Tibial nerve (tissue), 4 donors: ENCODE measurements at regions not wholly inside any gene's neighbourhood (a gene's known extent, or its start where the extent isn't known, plus 50 kb on each side); places are given as distances from the start of the nearest gene placed in this dataset.

Experiments
- EP300 ChIP-seq, 2 donors: sonication (generic); formaldehyde crosslinking; IDR thresholded peaks; one replicate each; pipeline ENCODE4 v1.6.1; 2017; ENCODE audit warnings: antibody characterized with exemption in 2 of 2, mild to moderate bottlenecking in 1 of 2
- TF ChIP-seq, protein P1 (sequence below), 5 experiments: fragments of 200-600 bp in 3 of 5; fragments of 450-650 bp in 2 of 5; sonication (generic) in 3 of 5; IDR thresholded peaks; one replicate each; pipeline ENCODE4 v1.5.1; 2016 to 2019; ENCODE audit warnings: antibody characterized with exemption in 5 of 5, mild to moderate bottlenecking in 3 of 5, moderate library complexity in 2 of 5

- TF ChIP-seq, protein P1, sequence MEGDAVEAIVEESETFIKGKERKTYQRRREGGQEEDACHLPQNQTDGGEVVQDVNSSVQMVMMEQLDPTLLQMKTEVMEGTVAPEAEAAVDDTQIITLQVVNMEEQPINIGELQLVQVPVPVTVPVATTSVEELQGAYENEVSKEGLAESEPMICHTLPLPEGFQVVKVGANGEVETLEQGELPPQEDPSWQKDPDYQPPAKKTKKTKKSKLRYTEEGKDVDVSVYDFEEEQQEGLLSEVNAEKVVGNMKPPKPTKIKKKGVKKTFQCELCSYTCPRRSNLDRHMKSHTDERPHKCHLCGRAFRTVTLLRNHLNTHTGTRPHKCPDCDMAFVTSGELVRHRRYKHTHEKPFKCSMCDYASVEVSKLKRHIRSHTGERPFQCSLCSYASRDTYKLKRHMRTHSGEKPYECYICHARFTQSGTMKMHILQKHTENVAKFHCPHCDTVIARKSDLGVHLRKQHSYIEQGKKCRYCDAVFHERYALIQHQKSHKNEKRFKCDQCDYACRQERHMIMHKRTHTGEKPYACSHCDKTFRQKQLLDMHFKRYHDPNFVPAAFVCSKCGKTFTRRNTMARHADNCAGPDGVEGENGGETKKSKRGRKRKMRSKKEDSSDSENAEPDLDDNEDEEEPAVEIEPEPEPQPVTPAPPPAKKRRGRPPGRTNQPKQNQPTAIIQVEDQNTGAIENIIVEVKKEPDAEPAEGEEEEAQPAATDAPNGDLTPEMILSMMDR (IDR thresholded peaks at IDR 0.05) = no peak
- TF ChIP-seq EP300 (IDR thresholded peaks at IDR 0.05) = no peak
Measured at GRCh38 chr1:58303841-58304240, 242.7 kb downstream of the OMA1 start.
